ENCODE measurements at regions not wholly inside any gene's neighbourhood (a gene's known extent, or its start where the extent isn't known, plus 50 kb on each side); places are given as distances from the start of the nearest gene placed in this dataset.

DNA sequence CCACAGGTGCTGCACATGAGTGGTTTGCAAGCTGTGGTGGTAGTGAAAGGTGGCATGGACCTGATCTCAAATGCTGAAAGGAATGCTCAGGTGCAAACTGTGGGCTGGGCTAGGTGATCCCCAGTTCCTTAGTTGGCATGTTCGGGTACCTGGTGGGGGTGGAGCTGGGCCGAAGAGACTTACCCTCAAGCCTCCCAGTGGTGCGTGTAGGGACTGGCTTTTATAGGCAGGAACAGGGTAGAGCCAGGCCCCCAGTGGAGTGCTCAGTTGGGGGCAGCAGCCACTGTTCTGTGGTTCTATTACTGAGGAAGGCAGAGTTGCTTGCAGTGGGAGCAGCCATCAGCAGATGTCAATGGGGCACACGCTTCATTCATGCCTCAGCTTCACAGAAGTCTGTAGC, 399.8 kb downstream of the HTR1B start:
- TF ChIP-seq, protein P1, sequence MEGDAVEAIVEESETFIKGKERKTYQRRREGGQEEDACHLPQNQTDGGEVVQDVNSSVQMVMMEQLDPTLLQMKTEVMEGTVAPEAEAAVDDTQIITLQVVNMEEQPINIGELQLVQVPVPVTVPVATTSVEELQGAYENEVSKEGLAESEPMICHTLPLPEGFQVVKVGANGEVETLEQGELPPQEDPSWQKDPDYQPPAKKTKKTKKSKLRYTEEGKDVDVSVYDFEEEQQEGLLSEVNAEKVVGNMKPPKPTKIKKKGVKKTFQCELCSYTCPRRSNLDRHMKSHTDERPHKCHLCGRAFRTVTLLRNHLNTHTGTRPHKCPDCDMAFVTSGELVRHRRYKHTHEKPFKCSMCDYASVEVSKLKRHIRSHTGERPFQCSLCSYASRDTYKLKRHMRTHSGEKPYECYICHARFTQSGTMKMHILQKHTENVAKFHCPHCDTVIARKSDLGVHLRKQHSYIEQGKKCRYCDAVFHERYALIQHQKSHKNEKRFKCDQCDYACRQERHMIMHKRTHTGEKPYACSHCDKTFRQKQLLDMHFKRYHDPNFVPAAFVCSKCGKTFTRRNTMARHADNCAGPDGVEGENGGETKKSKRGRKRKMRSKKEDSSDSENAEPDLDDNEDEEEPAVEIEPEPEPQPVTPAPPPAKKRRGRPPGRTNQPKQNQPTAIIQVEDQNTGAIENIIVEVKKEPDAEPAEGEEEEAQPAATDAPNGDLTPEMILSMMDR (IDR thresholded peaks at IDR 0.05; ENCODE audit: low read depth, low read length) = no peak
- no peak for DNase-seq (ENCODE audit: extremely low read depth, low read depth)

DNA sequence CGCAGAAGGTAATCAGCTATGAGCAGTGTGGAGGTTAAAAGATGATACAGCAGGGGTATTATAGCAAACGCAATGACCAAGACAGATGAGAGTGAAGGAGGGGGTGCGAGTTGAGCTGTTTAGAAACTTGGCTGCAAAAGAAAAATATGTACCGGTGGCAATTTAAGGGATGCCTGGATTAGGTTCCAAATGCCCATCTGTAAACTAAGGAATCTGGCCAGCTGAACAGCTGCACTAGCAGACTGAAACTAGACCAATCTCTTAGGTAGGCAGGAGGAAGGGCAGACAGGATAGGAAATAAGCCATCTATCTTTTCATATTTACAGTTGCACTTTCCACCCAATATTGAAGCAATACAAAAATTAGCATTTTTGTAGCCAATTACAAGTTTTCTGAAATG, 407.6 kb downstream of the HTR1B start:
- DNase-seq (ENCODE audit: extremely low read depth, low read depth) = no peak
- TF ChIP-seq, protein P1 (IDR thresholded peaks at IDR 0.05; ENCODE audit: low read depth, low read length) = no peak

DNA sequence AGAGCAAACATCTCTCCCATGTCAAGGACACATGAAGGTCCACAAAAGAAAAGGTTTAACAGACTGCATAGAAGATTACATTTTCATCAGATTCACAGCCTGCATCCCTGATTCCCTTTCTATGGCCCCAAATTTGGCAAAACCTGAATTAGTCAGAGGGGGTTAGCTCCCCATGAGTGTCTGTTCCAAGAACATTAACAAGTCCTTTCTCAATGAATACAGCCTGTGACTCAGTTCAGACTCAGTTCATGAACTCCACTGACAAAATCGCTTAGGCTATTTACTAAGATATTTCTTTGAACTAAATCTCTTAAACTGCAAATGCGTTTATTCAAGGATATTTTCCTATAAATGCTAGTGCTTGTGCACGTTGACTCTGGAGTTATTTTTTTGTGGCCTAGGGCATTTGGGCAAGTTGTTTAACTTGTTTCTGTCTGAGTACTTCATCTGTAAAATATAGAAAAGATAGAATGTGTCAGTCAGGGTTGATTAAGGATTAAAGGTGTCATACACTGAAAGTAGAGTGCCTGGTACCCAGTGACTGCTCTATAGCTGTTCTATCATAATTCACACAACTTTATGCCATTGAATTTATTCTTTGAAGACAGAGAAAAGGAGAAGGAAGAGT, 422.6 kb downstream of the HTR1B start:
- TF ChIP-seq, protein P1 (IDR thresholded peaks at IDR 0.05; ENCODE audit: low read depth, low read length) = no peak
- no peak for DNase-seq (ENCODE audit: extremely low read depth, low read depth)

DNA sequence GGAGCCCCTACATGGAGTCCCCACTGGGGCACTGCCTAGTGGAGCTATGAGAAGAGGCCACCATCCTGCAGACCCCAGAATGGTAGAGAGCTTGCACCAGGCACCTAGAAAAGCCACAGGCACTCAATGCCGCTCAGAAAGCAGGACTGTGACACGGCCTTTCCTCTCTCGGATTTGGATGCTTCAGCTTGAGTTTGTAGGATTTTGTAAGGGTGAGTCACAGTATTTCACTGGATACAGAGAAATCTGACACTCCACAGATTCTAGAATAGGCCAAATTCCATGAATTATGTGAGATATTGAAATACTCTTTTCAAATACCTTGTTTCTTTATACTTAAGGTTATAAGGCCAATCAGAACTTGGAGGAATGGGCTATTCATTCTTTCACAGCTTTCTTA, 424.5 kb downstream of the HTR1B start:
- no peak for DNase-seq (ENCODE audit: extremely low read depth, low read depth)
- TF ChIP-seq, protein P1 (IDR thresholded peaks at IDR 0.05; ENCODE audit: low read depth, low read length) = no peak

DNA sequence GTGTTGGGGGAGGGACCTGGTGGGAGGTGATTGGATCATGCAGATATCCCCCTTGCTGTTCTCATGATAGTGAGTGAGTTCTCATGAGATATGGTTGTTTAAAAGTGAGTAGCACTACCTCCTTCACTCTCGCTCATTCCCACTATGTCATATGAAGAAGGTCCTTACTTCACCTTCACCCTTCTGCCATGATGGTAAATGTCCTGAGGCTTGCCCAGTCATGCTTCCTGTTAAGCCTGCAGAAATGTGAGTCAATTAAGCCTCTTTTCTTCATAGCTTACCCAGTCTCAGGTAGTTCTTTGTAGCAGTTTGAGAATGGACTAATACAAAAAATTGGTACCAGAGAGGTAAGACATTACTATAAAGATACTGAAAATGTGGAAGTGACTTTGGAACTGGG, 425.9 kb downstream of the HTR1B start:
- TF ChIP-seq, protein P1 (IDR thresholded peaks at IDR 0.05; ENCODE audit: low read depth, low read length) = no peak
- no peak for DNase-seq (ENCODE audit: extremely low read depth, low read depth)

DNA sequence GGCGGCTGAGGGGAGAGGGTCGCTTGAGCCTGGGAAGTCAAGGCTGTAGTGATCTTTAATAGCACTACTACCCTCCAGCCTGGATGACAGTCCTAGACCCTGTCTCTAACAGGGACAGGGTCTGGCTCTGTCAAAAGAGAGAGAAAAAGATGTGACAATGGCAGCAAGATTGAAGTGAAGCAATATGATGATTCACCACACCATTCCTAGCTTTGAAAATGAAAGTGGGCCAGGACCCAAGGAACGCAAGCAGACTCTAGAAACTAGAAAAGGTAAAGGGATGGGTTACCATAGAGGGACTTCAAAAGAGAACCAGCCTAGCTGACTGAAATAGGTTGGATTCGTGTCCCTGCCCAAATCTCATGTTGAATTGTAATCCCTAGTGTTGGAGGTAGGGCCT, 426.9 kb downstream of the HTR1B start:
- DNase-seq (ENCODE audit: extremely low read depth, low read depth) = no peak
- TF ChIP-seq, protein P1 (IDR thresholded peaks at IDR 0.05; ENCODE audit: low read depth, low read length) = no peak

DNA sequence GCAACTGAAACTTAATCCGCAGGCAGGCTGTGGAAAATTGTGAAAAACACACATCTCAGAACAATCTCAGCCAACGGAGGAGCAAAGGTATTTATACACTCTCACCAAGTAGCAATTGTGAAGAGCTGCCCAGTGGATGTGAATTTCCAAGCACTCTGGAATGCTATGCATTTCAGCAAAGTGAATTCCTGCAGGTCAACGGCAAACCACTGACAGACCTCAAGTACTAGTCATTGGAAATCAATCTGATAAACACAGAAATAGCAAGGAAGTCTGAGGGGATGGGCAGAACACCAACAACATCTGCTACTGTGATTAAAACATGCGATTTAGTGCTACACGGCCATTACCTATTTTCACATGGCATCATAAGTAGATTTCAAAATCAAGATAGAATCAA, 429.1 kb downstream of the HTR1B start:
- peak; percentile 41 for DNase-seq (ENCODE audit: extremely low read depth, low read depth)
- TF ChIP-seq, protein P1 (IDR thresholded peaks at IDR 0.05; ENCODE audit: low read depth, low read length) = no peak

All from AG09319 (cell line).